HG03045 (cell line): ENCODE measurements at regions not wholly inside any gene's neighbourhood (a gene's known extent, or its start where the extent isn't known, plus 50 kb on each side); places are given as distances from the start of the nearest gene placed in this dataset.
"Not testable (repeated sequence)": the region's sequence is repeated elsewhere in the genome, so short reads cannot be mapped to it uniquely, and the experiment has no call there.

Experiments used
- ATAC-seq: cut with Tn5 transposase; IDR thresholded peaks from one replicate; pipeline ENCODE4 v1.9.1; 2021; ENCODE audit warnings: mild to moderate bottlenecking, moderate library complexity; ENCODE audit not compliant: unreplicated experiment

GRCh38 chr6:50899306-50899870, 80.7 kb downstream of the TFAP2B start:
- ATAC-seq: no peak

GRCh38 chr6:50902260-50902659, 83.6 kb downstream of the TFAP2B start:
- ATAC-seq: no peak

- ATAC-seq: no peak
Observed at GRCh38 chr6:50905297-50905696, 86.6 kb downstream of the TFAP2B start.

- no peak for ATAC-seq
Observed at GRCh38 chr6:50907565-50907964, 88.9 kb downstream of the TFAP2B start.

GRCh38 chr6:50913105-50913770, 94.6 kb downstream of the TFAP2B start:
- ATAC-seq: no peak

- ATAC-seq: not testable (repeated sequence)
Observed at GRCh38 chr6:50921378-50921777, 102.7 kb downstream of the TFAP2B start.

- no peak for ATAC-seq
Observed at GRCh38 chr6:50921968-50922367, 103.3 kb downstream of the TFAP2B start.

- no peak for ATAC-seq
Observed at GRCh38 chr6:50922579-50923525, 104.2 kb downstream of the TFAP2B start.

GRCh38 chr6:50924758-50925157, 106.1 kb downstream of the TFAP2B start:
- no peak for ATAC-seq

- ATAC-seq: no peak
Observed at GRCh38 chr6:50925548-50925947, 106.9 kb downstream of the TFAP2B start.

GRCh38 chr6:50925981-50926380, 107.3 kb downstream of the TFAP2B start:
- no peak for ATAC-seq

GRCh38 chr6:50927800-50928199, 109.1 kb downstream of the TFAP2B start:
- ATAC-seq: no peak

GRCh38 chr6:50929323-50929722, 110.7 kb downstream of the TFAP2B start:
- ATAC-seq: no peak

- ATAC-seq: no peak
Observed at GRCh38 chr6:50935442-50935841, 116.8 kb downstream of the TFAP2B start.

GRCh38 chr6:50936277-50936681, 117.6 kb downstream of the TFAP2B start:
- no peak for ATAC-seq

- no peak for ATAC-seq
Observed at GRCh38 chr6:50939931-50940330, 121.3 kb downstream of the TFAP2B start.

GRCh38 chr6:50945789-50946188, 127.1 kb downstream of the TFAP2B start:
- no peak for ATAC-seq

- ATAC-seq: no peak
Observed at GRCh38 chr6:50952092-50952907, 133.6 kb downstream of the TFAP2B start.

GRCh38 chr6:50956014-50956413, 137.3 kb downstream of the TFAP2B start:
- ATAC-seq: no peak

- ATAC-seq: no peak
Observed at GRCh38 chr6:50958148-50958697, 139.6 kb downstream of the TFAP2B start.
